Heart right ventricle (tissue), 16 donors: ENCODE measurements at regions not wholly inside any gene's neighbourhood (a gene's known extent, or its start where the extent isn't known, plus 50 kb on each side); places are given as distances from the start of the nearest gene placed in this dataset.

Experiments
- ATAC-seq, 8 donors: fragments of 200-7000 bp; cut with Tn5 transposase; one replicate each; pipeline ENCODE4 v1.9.1; 2020; ENCODE audit warnings: mild to moderate bottlenecking in 8 of 8, moderate library complexity in 8 of 8, moderate number of reproducible peaks in 1 of 8
- DNase-seq, 2 donors: peaks; one replicate each; pipeline ENCODE4 v3.0.0-alpha.2; 2020
- H3K27ac ChIP-seq, 10 donors: fragments of 200-600 bp; sonication (generic) in 2 of 10; one replicate each; pipeline versions ENCODE4 v1.5.0 to v1.8.0; 2020 to 2022; ENCODE audit warnings: mild to moderate bottlenecking in 3 of 10
- H3K27me3 ChIP-seq, 7 donors: fragments of 200-600 bp; one replicate each; pipeline ENCODE4 v1.8.0; 2021 to 2022; ENCODE audit warnings: mild to moderate bottlenecking in 2 of 7
- H3K36me3 ChIP-seq, 9 donors: fragments of 200-600 bp; sonication (generic) in 1 of 9; one replicate each; pipeline versions ENCODE4 v1.5.0 to v1.8.0; 2020 to 2022; ENCODE audit warnings: mild to moderate bottlenecking in 2 of 9
- H3K4me1 ChIP-seq, 9 donors: fragments of 200-600 bp; sonication (generic) in 1 of 9; one replicate each; pipeline versions ENCODE4 v1.5.0 to v1.8.0; 2020 to 2022; ENCODE audit warnings: mild to moderate bottlenecking in 4 of 9
- H3K4me3 ChIP-seq, 10 donors: fragments of 200-600 bp; sonication (generic) in 2 of 10; one replicate each; pipeline versions ENCODE4 v1.5.0 to v1.8.0; 2020 to 2022; ENCODE audit warnings: mild to moderate bottlenecking in 7 of 10, moderate library complexity in 2 of 10
- H3K9me3 ChIP-seq, 11 donors: fragments of 200-600 bp in 10 of 11; sonication (generic) in 2 of 11; one replicate each; pipeline versions ENCODE4 v1.5.0 to v1.8.0; 2013 to 2022; ENCODE audit warnings: mild to moderate bottlenecking in 2 of 11, control low read depth in 1 of 11, moderate library complexity in 1 of 11
- WGBS, 2 donors: extraction: QIAGEN DNeasy Blood & Tissue Kit; methylation state at CpG; one replicate each; pipeline ENCODE4 v1.1.7; 2013; ENCODE audit warnings: inconsistent platforms in 1 of 2; 5-methylcytosine and 5-hydroxymethylcytosine counted together
- intact Hi-C, 10 donors: fragments of 100-400 bp; cut with DNase I; formaldehyde crosslinking; loops; one replicate each; pipeline versions ENCODE4 v1.11.1 to v1.14.2; 2022
- TF ChIP-seq, protein P1 (sequence below), 9 donors: fragments of 200-600 bp; sonication (generic) in 2 of 9; IDR thresholded peaks; one replicate each; pipeline versions ENCODE4 v1.5.0 to v1.8.0; 2021 to 2022; ENCODE audit warnings: antibody characterized with exemption in 9 of 9, mild to moderate bottlenecking in 5 of 9, moderate library complexity in 1 of 9
- donor health status: Arrhythmogenic right ventricular cardiomyopathy.
- donor health status: ischemic (EF 13 %, LVEDD 7.1; RV severe dilation, severe dysfunction).
- donor health status: healthy with polysubstance abuse.
- donor health status: DM: no; HTN: yes; CAD: no.
- donor health status: DM: no; HTN: no; CAD: no.
- donor health status: ischemic (EF 25% LVEDD 6.9; RV normal size, moderate dysfunction).
- donor health status: ischemic (EF 25% LVEDD 5.7; RV mildly dilated, moderate dysfunction).
- donor health status: healthy.
- donor health status: DM: yes; HTN: yes; CAD: no.
- donor health status: Ischemic cardiomyopathy.
- donor health status: ischemic (EF 35%, LVEDD 5.7; RV mildly dilated, moderate dysfunction).
- donor health status: nonischemic (EF 11% LVEDD 7.7; RV severe dilation, severe dysfunction).
- donor health status: DM: yes; HTN: yes; CAD: no.
- donor health status: PGD.
- donor health status: ischemic (EF 29% LVEDD 5.4; RV normal size, mild dysfunction).
- donor health status: nonischemic (EF 23%, LVEDD 6.1; RV moderate dilation, normal function).

DNA sequence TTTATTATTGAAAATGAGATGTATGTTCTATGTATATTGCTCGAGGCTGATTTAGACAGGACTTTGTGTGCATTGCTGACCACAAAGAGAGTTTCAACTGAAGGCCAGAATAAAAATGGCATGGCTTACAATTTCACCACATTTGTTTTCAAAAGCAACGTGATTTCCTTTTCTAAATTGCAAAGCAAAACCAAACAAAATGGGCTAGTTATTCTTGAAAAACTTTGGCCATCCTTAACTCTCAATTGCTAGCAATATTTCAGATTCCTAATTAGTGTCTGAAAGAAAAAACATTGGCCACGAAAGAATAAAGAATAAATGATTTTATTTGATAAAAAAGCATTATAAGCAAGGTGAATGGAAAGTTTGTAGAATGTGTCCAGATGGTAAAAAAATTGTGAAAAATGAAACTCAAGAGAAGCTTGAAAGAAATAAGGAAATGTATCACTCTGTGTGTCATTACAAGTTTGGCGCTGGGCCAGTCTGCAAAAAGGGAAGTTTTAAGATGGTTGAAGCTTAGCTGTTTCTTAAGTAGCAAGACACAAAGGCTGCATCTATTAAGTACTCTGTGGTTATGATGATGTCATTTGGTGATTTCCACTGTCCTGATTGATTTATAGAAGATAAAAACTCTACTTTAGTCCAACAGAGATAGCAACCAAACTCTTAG, 89.2 kb upstream of the PRLR start:
- Histone ChIP-seq H3K4me1 (peaks cover 0 to 14% (median 0%) of the 10 kb centered on the region in 9 donors), H3K27ac (peak overlapping the region in 1 of 10 donors; percentile 41), H3K27me3 (no peaks in the 10 kb centered on the region), H3K4me3 (no peak overlapping the region), H3K9me3 (no peaks in the 10 kb centered on the region), H3K36me3 (no peaks in the 10 kb centered on the region)
- intact Hi-C loops = no loop called here
- 60 to 68% methylated on average over 4 of the region's 4 CpGs for WGBS, 2 donors
- TF ChIP-seq, protein P1, sequence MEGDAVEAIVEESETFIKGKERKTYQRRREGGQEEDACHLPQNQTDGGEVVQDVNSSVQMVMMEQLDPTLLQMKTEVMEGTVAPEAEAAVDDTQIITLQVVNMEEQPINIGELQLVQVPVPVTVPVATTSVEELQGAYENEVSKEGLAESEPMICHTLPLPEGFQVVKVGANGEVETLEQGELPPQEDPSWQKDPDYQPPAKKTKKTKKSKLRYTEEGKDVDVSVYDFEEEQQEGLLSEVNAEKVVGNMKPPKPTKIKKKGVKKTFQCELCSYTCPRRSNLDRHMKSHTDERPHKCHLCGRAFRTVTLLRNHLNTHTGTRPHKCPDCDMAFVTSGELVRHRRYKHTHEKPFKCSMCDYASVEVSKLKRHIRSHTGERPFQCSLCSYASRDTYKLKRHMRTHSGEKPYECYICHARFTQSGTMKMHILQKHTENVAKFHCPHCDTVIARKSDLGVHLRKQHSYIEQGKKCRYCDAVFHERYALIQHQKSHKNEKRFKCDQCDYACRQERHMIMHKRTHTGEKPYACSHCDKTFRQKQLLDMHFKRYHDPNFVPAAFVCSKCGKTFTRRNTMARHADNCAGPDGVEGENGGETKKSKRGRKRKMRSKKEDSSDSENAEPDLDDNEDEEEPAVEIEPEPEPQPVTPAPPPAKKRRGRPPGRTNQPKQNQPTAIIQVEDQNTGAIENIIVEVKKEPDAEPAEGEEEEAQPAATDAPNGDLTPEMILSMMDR (IDR thresholded peaks at IDR 0.05) = no peak
- DNase-seq (peak; percentile 23 to 51), ATAC-seq (peak in 5 of 8 donors; percentile 49 to 75 (median 55))

DNA sequence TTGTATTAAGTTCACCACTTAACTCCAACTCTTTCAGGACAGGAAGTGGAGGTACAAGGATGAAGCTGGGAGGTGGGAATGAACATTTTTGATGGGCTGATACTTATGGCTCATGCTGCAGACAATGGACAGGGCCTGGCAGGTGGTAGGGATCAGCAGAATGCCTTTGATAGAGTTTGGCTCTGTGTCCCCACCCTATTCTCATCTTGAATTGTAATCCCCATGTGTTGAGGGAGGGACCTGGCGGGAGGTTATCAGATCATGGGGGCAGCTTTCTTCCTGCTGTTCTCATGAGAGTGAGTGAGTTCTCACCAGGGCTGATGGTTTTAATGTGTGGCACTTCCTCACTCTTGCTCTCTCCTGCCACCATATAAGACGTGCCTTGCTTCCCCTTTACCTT, 87.3 kb upstream of the PRLR start:
- Histone ChIP-seq H3K4me3 (no peak overlapping the region), H3K36me3 (no peaks in the 10 kb centered on the region), H3K9me3 (no peaks in the 10 kb centered on the region), H3K27ac (no peak overlapping the region), H3K4me1 (peaks cover 0 to 17% (median 0%) of the 10 kb centered on the region in 9 donors), H3K27me3 (no peaks in the 10 kb centered on the region)
- WGBS, 2 donors = 77 to 83% methylated on average over 2 of the region's 2 CpGs
- intact Hi-C loops = no loop called here
- DNase-seq = no peak
- TF ChIP-seq, protein P1 (IDR thresholded peaks at IDR 0.05) = no peak
- ATAC-seq = no peak

DNA sequence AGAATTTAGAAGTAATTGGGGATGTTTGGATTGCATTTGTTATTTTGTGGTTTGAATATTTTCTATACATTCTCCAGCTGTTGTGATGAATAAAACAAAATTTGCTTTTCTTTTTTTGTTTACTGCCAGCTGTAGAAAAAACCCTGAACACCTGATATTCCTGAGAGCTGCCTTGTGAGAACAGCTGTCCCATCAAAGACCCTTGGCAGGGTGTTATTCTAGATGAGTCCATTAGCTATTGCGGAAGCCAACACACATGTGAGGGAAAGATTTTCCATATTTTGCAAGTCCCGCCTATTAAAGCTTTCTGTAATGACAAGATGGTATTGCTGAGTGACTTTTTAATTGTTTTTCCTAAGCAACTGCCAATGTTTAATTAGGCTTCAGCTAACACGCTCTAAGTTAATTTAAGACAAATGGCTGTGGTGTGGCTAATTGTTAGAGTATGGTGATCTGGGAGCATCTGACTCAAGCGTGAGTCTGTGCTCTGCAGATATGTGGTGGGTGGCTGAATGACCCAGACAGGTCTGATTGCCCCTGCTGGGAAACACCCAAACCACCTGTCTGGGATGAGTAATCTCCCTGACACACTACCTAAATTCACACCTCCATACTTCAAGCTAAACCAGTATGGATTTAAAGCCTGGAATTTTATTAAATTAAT, 86.5 kb upstream of the PRLR start:
- H3K9me3 ChIP-seq = no peaks in the 10 kb centered on the region
- H3K4me3 ChIP-seq = no peak overlapping the region
- H3K36me3 ChIP-seq = no peaks in the 10 kb centered on the region
- H3K27me3 ChIP-seq = no peaks in the 10 kb centered on the region
- no peak for ATAC-seq
- peaks cover 0 to 17% (median 0%) of the 10 kb centered on the region in 9 donors for H3K4me1 ChIP-seq
- TF ChIP-seq, protein P1 (IDR thresholded peaks at IDR 0.05) = no peak
- DNase-seq = no peak
- no peak overlapping the region for H3K27ac ChIP-seq
- intact Hi-C loops = no loop called here
- WGBS, 2 donors = 87 to 91% methylated on average over 4 of the region's 4 CpGs

DNA sequence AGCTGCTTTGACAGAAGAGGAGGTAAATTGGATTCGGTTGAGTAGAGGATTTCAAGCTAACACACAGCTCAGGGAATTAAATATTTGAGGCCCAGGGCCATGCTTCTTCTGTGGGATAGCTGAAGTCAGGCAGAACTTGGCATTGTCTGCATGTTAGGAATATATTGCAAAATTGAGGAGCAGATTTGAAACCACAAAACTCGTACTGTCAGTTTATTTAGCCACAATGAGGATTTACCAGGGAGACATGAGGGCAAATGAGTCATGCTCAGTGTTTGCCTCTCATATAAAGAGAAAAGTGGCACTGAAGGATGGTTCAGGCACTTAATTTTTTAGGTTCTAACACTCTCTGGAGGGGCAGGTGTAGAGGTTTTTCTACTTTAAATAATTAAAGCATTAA, 83.0 kb upstream of the PRLR start:
- peaks cover 0 to 4% (median 0%) of the 10 kb centered on the region in 9 donors for H3K4me1 ChIP-seq
- intact Hi-C loops = no loop called here
- DNase-seq = no peak
- no peak for ATAC-seq
- no peaks in the 10 kb centered on the region for H3K9me3 ChIP-seq
- TF ChIP-seq, protein P1 (IDR thresholded peaks at IDR 0.05) = no peak
- no peaks in the 10 kb centered on the region for H3K27me3 ChIP-seq
- no peak overlapping the region for H3K27ac ChIP-seq
- 39 to 56% methylated on average over 2 of the region's 2 CpGs for WGBS, 2 donors
- H3K36me3 ChIP-seq = no peaks in the 10 kb centered on the region
- H3K4me3 ChIP-seq = no peak overlapping the region
